Immature natural killer cell (primary cell): ENCODE measurements at regions not wholly inside any gene's neighbourhood (a gene's known extent, or its start where the extent isn't known, plus 50 kb on each side); places are given as distances from the start of the nearest gene placed in this dataset.
"Not testable (repeated sequence)": the region's sequence is repeated elsewhere in the genome, so short reads cannot be mapped to it uniquely, and the experiment has no call there.

Experiments
- DNase-seq, 3 donors: peaks; one replicate each; pipeline ENCODE4 v3.0.0; 2022; ENCODE audit warnings: mixed read lengths in 1 of 3
- H3K27ac Mint-ChIP-seq, 6 donors: one replicate each; pipeline ENCODE4 v1.8.0; 2020; ENCODE audit warnings: mixed read lengths in 6 of 6, mild to moderate bottlenecking in 5 of 6, inconsistent platforms in 4 of 6, moderate library complexity in 3 of 6
- H3K27me3 Mint-ChIP-seq, 3 donors: one replicate each; pipeline ENCODE4 v1.8.0; 2020 to 2021; ENCODE audit warnings: low read depth in 3 of 3, mild to moderate bottlenecking in 3 of 3, mixed read lengths in 3 of 3, moderate library complexity in 3 of 3, inconsistent platforms in 1 of 3
- H3K36me3 Mint-ChIP-seq, 3 donors: one replicate each; pipeline ENCODE4 v1.8.0; 2020; ENCODE audit warnings: mixed read lengths in 3 of 3, inconsistent platforms in 2 of 3, mild to moderate bottlenecking in 2 of 3
- H3K4me1 Mint-ChIP-seq, 2 donors: one replicate each; pipeline ENCODE4 v1.8.0; 2020; ENCODE audit warnings: inconsistent platforms in 2 of 2, mild to moderate bottlenecking in 2 of 2, mixed read lengths in 2 of 2, moderate library complexity in 1 of 2
- H3K4me3 Mint-ChIP-seq, 5 donors: one replicate each; pipeline ENCODE4 v1.8.0; 2020; ENCODE audit warnings: mild to moderate bottlenecking in 5 of 5, mixed read lengths in 5 of 5, inconsistent platforms in 3 of 5, moderate library complexity in 3 of 5
- H3K9me3 Mint-ChIP-seq, 6 donors: one replicate each; pipeline ENCODE4 v1.8.0; 2020; ENCODE audit warnings: mild to moderate bottlenecking in 6 of 6, mixed read lengths in 6 of 6, inconsistent platforms in 4 of 6, moderate library complexity in 3 of 6

GRCh38 chrX:3833761-3834542 is 120.5 kb upstream of the PRKX start:
- not testable (repeated sequence) for H3K27ac Mint-ChIP-seq, DNase-seq, H3K9me3 Mint-ChIP-seq, H3K4me1 Mint-ChIP-seq, H3K36me3 Mint-ChIP-seq, H3K4me3 Mint-ChIP-seq, H3K27me3 Mint-ChIP-seq

- DNase-seq, H3K9me3 Mint-ChIP-seq, H3K27me3 Mint-ChIP-seq, H3K4me1 Mint-ChIP-seq, H3K36me3 Mint-ChIP-seq, H3K4me3 Mint-ChIP-seq, H3K27ac Mint-ChIP-seq: not testable (repeated sequence)
Observed at GRCh38 chrX:3830020-3830419, 116.6 kb upstream of the PRKX start.

- H3K36me3 Mint-ChIP-seq, H3K27ac Mint-ChIP-seq, DNase-seq, H3K4me1 Mint-ChIP-seq, H3K9me3 Mint-ChIP-seq, H3K27me3 Mint-ChIP-seq, H3K4me3 Mint-ChIP-seq: not testable (repeated sequence)
Observed at GRCh38 chrX:3829041-3829531, 115.6 kb upstream of the PRKX start.

- not testable (repeated sequence) for H3K27ac Mint-ChIP-seq, H3K9me3 Mint-ChIP-seq, H3K36me3 Mint-ChIP-seq, DNase-seq, H3K4me1 Mint-ChIP-seq, H3K27me3 Mint-ChIP-seq, H3K4me3 Mint-ChIP-seq
Observed at GRCh38 chrX:3828378-3829040, 115.1 kb upstream of the PRKX start.

- not testable (repeated sequence) for DNase-seq, H3K9me3 Mint-ChIP-seq, H3K4me1 Mint-ChIP-seq, H3K27ac Mint-ChIP-seq, H3K27me3 Mint-ChIP-seq, H3K4me3 Mint-ChIP-seq
- H3K36me3 Mint-ChIP-seq: peaks cover 6 to 14% (median 13%) of the 10 kb centered on the region in 3 donors
Observed at GRCh38 chrX:3824008-3824407, 110.6 kb upstream of the PRKX start.

GRCh38 chrX:3820167-3820566 is 106.7 kb upstream of the PRKX start:
- no peaks in the 10 kb centered on the region for H3K9me3 Mint-ChIP-seq
- H3K36me3 Mint-ChIP-seq: peaks cover 6 to 14% (median 13%) of the 10 kb centered on the region in 3 donors
- H3K27ac Mint-ChIP-seq: peak overlapping the region in 1 of 6 donors; percentile 77
- H3K27me3 Mint-ChIP-seq: peaks cover under 1 to 2% (median 2%) of the 10 kb centered on the region in 3 donors
- H3K4me1 Mint-ChIP-seq: peaks cover 14 to 19% of the 10 kb centered on the region in 2 donors
- DNase-seq: no peak
- H3K4me3 Mint-ChIP-seq: no peak overlapping the region

GRCh38 chrX:3817480-3817879 is 104.0 kb upstream of the PRKX start:
- DNase-seq, H3K36me3 Mint-ChIP-seq, H3K9me3 Mint-ChIP-seq: not testable (repeated sequence)
- H3K4me1 Mint-ChIP-seq: peaks cover 20 to 29% of the 10 kb centered on the region in 2 donors
- H3K27me3 Mint-ChIP-seq: peaks cover 9 to 12% (median 10%) of the 10 kb centered on the region in 3 donors
- H3K27ac Mint-ChIP-seq: peak overlapping the region in 4 of 6 donors; percentile 57 to 83 (median 80)
- peak overlapping the region in 2 of 5 donors; percentile 28 to 29 for H3K4me3 Mint-ChIP-seq

- peaks cover 0 to 5% (median 2%) of the 10 kb centered on the region in 3 donors for H3K36me3 Mint-ChIP-seq
- peak; percentile 26 to 38 (median 37) for DNase-seq
- no peaks in the 10 kb centered on the region for H3K9me3 Mint-ChIP-seq
- peak overlapping the region; percentile 67 to 97 (median 81) for H3K4me3 Mint-ChIP-seq
- peaks cover 34 to 43% of the 10 kb centered on the region in 2 donors for H3K4me1 Mint-ChIP-seq
- peak overlapping the region; percentile 68 to 91 (median 84) for H3K27ac Mint-ChIP-seq
- peaks cover 9 to 18% (median 12%) of the 10 kb centered on the region in 3 donors for H3K27me3 Mint-ChIP-seq
Observed at GRCh38 chrX:3815896-3816664, 102.6 kb upstream of the PRKX start.

- Mint-ChIP-seq H3K27me3 (peaks cover 14 to 38% (median 17%) of the 10 kb centered on the region in 3 donors), H3K36me3 (no peaks in the 10 kb centered on the region), H3K4me3 (peak overlapping the region; percentile 60 to 78 (median 77)), H3K9me3 (no peaks in the 10 kb centered on the region), H3K4me1 (peaks cover 26 to 30% of the 10 kb centered on the region in 2 donors), H3K27ac (peak overlapping the region; percentile 29 to 89 (median 82))
- DNase-seq: peak; percentile 57 to 72 (median 71)
Observed at GRCh38 chrX:3811331-3812311, 98.2 kb upstream of the PRKX start.

- Mint-ChIP-seq H3K27me3 (peaks cover 7 to 27% (median 7%) of the 10 kb centered on the region in 3 donors), H3K9me3 (no peaks in the 10 kb centered on the region)
- DNase-seq: no peak
Observed at GRCh38 chrX:3807906-3808305, 94.5 kb upstream of the PRKX start.

GRCh38 chrX:3806630-3807029 is 93.2 kb upstream of the PRKX start:
- no peaks in the 10 kb centered on the region for H3K36me3 Mint-ChIP-seq
- H3K9me3 Mint-ChIP-seq: no peaks in the 10 kb centered on the region
- H3K4me1 Mint-ChIP-seq: peaks cover 7 to 10% of the 10 kb centered on the region in 2 donors
- H3K27me3 Mint-ChIP-seq: peaks cover 6 to 27% (median 7%) of the 10 kb centered on the region in 3 donors
- H3K27ac Mint-ChIP-seq: no peak overlapping the region
- DNase-seq: no peak
- no peak overlapping the region for H3K4me3 Mint-ChIP-seq

More at GRCh38 chrX:3807906-3808305, 94.5 kb upstream of the PRKX start:
- Mint-ChIP-seq H3K36me3 (no peaks in the 10 kb centered on the region), H3K4me1 (peaks cover 16 to 21% of the 10 kb centered on the region in 2 donors), H3K4me3 (no peak overlapping the region), H3K27ac (no peak overlapping the region)

GRCh38 chrX:3803713-3804112 is 90.3 kb upstream of the PRKX start:
- no peaks in the 10 kb centered on the region for H3K36me3 Mint-ChIP-seq
- peaks cover 2 to 10% (median 6%) of the 10 kb centered on the region in 3 donors for H3K27me3 Mint-ChIP-seq
- H3K4me1 Mint-ChIP-seq: no peaks in the 10 kb centered on the region
- H3K27ac Mint-ChIP-seq: no peak overlapping the region
- no peak for DNase-seq
- no peaks in the 10 kb centered on the region for H3K9me3 Mint-ChIP-seq
- no peak overlapping the region for H3K4me3 Mint-ChIP-seq

- Mint-ChIP-seq H3K27ac (no peak overlapping the region), H3K27me3 (peaks cover 2 to 8% (median 6%) of the 10 kb centered on the region in 3 donors), H3K4me1 (no peaks in the 10 kb centered on the region), H3K9me3 (no peaks in the 10 kb centered on the region), H3K4me3 (no peak overlapping the region), H3K36me3 (no peaks in the 10 kb centered on the region)
- DNase-seq: no peak
Observed at GRCh38 chrX:3803305-3803704, 89.9 kb upstream of the PRKX start.
